ENCODE measurements at regions not wholly inside any gene's neighbourhood (a gene's known extent, or its start where the extent isn't known, plus 50 kb on each side); places are given as distances from the start of the nearest gene placed in this dataset.

DNA sequence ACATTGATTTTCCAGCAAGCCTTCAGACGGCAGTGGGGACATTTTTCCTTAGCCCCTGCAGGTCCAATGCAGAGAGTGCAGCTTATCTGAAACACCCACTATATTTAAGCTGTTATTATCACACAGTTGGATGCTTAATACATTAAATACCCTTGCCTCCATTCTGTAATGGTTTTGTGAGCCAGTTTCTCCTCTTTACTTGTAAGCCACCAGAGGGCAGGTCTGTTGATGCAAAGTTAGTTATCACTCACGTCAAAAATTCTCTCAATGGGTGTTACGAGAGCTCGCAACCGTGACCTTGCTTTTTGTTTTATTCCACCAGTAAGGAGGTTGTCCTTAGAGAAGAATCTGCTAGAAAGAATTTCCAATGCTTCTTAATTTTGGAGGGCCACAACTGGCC, 189.8 kb downstream of the INSIG2 start:
- DNase-seq (ENCODE audit: low spot score): no peak

DNA sequence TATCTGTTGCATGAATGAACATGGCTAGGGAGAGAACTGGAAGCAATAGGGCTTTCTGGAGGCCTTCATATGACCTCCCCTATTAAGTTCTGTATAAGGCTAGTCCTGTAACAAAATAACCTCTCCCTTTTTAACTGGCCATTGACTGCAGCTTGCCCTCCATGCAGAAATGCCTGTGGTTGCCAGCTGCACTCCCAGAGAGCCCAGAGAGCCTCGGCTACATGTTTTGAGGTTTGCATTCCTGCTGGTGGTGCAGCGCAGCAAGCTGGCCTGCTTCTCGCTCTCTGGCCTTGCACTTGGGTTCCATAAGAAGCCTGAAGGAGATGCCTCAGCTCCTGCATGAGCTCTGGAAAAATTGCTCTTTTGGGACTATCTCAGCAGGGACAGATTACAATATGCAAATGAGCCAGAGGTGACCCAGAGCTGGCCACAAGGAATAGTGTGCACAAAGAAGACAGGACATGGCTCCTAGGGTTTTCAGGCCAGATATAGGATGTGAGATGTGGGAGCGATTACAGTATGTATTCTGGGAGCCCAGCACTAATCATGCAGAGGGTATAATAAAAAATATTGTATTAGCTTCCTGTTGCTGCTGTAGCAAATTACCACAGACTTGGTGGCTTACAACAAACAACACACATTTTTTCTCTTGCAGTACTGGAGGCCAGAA, 186.7 kb downstream of the INSIG2 start:
- no peak for DNase-seq (ENCODE audit: low spot score)

DNA sequence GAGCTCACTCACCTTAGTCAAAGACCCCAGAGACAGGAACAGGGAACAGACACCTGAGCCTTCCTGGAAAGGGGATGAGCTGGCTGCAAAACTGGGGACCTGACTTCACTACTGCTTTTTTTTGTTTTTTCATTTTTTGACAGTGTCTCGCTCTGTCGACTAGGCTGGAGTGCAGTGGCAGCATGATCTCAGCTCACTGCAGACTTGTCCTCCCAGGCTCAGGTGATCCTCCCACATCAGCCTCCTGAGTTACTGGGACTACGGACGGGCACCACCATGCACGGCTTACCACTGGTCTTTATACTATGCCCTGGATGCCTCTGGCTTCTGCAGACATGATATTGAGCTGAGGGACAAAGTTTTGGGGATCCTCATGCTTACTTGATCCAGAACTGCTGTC, 184.1 kb downstream of the INSIG2 start:
- no peak for DNase-seq (ENCODE audit: low spot score)

DNA sequence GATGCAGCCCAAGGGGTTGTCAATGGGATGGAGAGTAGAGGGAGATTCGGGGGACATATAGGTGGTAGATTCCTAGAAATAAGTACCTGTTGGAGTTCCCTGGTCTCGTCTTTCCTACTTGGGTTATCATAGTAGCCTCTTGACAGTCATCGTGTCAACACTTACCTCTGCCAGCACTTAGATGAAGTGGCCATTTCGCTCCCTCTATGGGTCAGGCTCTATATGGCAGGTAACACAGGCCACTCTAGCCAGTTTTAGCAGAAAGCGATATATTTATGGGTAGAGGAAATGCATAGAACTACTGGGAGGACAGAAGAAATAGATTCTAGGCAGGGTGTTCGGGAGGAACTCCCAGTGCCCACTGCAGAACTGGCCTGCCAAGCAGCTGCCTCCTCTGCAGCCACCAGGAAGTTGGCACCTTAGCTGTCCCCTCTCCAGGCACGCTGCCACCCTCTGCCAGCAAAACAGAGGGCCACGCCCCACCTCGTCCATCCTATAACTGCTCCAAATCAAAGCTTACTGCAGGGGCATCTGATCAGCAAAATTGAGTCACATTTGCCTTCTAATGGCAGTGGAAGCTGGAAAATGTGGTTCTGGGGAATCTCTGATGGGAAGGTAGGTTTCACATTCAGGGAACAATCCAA, 181.3 kb downstream of the INSIG2 start:
- peak; percentile 9 for DNase-seq (ENCODE audit: low spot score)

DNA sequence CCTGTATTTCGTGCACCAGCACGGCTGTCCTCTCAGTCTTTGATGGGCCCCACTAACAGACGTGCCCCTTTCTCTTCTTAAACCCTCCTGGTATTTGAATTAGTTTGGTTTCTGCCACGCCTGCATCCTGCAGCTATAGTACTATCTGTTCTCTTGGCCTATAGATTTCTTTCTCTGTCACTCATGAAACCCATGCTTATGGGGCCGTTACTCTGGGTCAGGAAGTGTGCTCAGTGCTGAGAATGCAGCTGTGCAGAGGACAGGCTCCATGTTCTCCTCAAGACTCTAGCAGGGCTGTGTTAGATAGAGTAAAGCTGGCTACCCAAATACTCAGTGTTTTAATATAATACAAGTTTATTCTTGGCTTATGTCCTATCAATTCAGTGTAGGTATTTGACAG, 180.0 kb downstream of the INSIG2 start:
- no peak for DNase-seq (ENCODE audit: low spot score)

DNA sequence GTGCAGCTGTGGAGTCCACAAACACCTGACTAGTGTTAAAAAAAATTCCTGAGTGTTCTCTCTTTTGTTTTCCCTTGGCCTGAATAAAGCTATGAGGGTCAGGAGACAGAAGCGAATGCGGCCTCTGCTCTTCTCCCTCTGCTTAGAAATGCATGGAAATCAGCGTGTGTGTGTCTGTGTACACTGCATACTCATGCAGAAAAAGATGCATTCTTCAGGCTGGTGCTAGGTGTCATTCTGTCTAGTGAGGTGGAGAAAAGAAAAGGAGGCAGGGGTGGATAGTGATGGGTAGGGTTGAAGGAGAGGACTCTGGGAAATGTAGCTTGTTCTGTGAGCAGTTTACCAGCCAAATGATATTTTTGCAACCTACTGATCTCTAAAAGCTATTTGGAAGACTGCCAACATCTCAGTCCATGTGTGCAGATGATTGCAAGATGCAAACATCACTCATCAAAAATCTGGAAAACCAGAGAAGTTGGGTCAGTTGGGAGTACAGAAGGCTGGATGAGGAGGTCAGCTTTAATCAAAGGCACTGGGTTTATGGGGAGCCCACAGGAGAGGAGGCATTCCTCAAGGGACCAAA, 177.7 kb downstream of the INSIG2 start:
- DNase-seq (ENCODE audit: low spot score): no peak

DNA sequence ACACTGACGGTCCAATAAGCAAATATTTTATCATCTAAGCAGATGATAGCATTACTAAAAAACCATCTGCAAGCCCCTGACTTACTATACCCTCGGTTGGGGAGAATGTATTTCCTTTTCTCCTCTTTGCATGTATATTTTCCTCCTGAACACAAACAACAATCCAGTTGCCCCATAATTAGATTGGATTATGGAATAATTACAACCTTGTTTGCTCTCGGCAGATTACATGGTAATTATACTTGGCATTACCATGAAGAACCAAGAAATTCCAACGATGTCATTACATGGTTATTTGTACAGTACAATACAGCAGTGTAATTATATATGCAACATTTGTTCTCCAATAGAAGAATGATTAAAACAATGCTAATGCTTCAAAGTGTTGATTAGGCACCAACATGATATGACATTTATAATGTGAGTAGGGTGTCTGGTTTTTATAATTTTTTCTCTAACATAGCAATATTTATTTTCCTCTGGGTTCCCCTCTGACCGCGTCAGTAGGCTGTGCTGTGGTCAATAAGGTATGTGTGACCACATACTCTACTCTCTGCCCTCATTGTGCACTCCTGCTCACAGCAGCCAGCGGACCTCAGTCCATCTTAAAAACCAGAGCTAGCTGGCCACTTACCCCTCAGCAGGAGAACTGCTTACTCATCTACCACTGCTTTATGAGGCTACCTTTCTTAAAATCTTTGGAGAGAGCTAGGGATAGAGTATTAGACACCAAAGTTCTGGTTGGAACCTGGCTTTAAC, 176.1 kb downstream of the INSIG2 start:
- DNase-seq (ENCODE audit: low spot score): no peak

DNA sequence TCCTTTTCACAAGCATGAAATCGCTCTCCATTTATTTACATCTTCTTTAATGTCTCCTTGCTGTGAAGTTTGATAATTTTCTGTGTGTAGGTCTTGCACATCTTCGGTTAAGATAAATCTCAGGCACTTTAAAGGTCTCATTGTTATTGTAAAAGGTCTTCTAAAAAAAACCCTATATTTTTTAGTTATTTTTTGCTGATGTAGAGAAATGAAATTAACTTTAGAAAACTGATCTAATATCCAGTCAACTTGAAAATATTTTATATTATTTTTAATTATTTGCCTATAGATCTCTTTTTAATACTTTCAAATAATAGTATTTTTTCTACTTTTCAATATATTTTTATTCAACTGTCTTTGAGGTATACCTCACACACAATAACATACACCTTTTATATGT, 169.4 kb downstream of the INSIG2 start:
- no peak for DNase-seq (ENCODE audit: low spot score)

DNA sequence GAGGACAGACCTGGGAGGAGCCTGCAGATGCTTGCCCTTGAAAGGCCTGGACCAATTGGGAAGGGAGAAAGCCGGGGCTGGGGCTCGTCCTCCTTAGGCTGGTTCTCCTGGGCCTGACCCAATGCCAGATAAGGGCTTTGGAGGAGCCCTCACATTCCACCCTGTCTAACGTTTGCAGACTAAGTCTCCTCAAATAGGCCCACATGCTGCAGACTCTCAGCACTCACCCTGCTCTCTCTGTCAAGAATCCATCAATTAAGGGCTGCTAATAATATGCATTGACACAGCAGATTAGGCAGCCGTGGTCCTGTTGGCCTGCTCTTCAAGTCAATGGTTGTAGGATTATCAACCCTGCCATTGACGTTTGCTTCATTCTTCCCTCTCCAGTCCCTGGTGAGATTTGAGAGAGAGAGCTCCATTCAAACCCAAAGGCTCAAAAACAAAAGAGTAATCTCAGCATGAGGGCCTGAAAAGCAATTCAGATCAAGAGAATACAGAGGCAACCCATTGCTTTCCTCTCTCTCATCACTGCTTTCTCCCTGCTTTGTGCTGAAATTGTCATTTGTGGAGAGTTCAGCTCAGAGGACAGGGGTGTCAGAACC, 167.6 kb downstream of the INSIG2 start:
- no peak for DNase-seq (ENCODE audit: low spot score)

DNA sequence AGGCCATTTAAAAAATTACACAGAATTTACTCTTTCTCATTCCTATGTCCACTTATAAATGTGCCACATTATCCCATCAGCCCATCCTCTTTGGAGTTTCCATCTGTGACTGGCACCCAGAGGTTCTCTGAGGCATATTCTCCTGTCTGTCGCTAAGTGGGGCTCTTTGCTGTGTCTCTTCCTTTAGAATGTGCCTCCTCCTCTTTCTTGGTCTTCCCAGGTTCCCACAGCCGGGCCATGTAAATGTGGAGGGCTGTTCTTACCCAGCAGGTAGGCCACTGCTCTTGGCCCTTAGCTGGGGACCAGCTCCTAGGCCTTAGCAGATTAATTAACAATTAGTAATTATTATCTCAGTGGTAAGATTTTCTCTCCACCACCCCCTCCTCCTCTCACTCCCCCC, 167.0 kb downstream of the INSIG2 start:
- DNase-seq (ENCODE audit: low spot score): no peak

DNA sequence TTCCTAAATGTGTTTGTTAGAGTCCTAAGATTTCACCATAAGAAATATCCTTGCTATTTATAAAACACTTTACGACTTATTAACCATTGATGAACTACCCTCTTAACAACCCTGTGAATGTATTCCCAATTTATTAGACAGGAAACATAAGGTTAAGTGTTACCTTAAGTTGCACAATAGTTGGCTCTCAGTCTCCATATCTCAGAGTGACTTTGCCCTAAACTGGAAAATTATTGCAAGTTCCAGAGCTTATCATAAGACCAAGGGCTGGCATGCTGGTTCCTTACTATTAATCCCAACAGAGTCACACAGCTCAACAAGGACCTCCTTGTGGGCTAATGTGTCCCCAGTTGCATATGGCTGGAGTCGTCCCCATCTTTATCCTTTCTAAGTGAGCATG, 165.8 kb downstream of the INSIG2 start:
- no peak for DNase-seq (ENCODE audit: low spot score)

DNA sequence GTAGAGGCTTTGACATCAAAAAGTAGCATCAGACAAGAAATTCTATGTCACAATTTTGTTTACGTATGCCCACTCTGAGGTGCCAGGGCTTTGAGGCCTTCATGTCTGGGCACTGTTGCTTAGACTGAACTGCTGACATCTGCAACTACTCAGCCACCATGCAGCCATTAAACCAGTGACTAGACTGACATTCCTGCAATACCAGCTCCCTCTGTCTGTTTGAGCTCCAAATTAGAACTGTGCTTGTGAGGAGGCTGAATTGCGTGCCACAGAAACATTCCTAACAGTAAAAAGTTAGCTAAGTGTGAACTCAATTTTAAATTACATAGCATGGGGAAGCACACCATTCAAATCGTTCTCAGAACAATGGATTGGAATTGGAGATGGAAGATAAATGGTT, 163.2 kb downstream of the INSIG2 start:
- DNase-seq (ENCODE audit: low spot score): no peak

DNA sequence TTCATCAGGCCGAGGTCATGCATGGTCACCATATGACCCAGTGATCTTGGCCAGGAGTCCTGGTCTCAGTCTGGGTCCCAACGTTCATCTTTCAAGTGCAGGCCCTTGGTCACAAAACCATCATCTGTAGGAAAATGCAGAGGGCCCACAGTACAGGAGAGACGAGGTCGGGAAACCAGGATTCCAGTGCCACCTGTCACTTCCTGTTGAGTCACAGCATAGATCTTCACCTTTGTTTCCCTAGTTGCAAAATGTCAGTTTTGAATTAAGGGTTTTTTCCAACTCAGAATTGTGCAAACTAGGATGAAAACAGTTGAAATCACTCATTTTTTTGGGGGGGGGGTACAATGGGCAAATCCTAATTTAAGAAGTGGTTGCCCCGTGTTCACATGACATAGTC, 162.2 kb downstream of the INSIG2 start:
- DNase-seq (ENCODE audit: low spot score): no peak

DNA sequence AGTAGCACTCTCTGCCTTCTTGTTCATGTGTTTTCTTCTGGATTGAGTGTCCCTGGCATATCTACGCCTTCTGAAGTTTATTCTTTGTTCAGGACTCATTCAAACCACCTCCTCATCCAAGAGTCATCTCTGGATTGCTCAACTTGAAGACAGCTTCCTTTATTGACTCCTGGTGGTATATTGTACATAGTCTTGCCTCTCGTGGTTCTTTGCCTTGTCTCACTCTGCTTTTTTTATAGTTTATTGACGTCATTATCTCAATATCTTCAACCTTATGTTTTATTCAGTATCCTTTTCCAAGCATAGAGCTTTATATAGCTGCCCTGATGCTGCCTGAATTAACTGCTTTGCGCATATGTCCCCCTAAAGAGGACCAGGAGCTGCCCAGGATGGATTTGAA, 161.7 kb downstream of the INSIG2 start:
- no peak for DNase-seq (ENCODE audit: low spot score)

DNA sequence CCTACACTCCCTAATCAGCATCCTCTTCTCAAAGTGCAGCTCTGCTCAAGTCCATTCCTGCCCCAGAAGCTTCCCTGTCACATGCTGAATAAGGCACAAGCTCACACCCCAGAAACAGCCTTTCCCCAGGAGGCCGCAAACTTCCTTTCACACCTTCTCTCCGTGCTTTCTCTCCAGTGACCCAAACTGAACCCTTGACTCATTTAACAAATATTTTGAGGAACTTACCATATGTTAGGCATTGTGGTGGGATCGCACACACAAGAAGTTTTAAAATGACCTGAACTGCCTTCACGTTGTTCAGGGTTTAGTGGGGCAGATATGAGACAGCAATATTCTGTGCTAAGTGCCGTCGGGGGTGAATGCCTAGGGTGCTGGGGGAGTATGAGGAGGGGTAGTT, 161.3 kb downstream of the INSIG2 start:
- no peak for DNase-seq (ENCODE audit: low spot score)

DNA sequence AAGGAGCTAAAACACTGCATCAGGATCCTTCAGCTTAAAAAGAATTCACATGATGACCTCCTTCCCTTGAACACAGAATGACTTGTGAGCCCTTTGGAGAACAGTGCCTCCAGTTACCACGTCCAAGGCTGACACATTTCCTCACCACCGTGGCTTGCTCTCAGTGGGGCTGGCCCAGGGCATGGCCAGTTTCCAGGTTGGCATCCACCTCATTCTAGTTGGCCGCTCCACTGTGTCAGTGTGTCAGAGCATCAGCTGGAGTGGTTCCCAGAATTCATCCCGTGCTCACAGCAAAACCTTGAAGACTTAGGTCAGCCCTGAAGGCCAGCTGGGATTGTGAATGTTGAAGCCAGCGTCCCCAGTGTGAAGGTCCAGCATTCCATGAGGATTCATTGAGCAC, 158.5 kb downstream of the INSIG2 start:
- no peak for DNase-seq (ENCODE audit: low spot score)

DNA sequence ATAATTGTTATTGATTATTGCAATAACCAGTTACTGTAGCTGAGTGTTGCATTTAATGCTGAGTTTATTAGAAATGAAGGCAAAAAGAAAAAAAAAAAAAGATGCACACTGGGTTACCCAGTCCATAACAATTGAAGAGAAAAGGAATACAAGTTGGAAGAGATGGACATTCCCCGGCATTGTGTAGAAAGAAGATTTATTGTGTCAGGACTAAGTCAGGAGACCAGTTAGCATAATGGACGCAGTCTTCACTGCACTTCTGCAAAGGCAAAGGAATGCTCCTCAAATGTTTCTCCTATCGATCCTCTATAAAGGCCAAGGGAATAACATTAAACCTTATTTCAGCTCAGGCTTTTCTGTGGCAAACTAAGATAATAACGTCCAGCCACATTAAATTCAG, 157.8 kb downstream of the INSIG2 start:
- no peak for DNase-seq (ENCODE audit: low spot score)

DNA sequence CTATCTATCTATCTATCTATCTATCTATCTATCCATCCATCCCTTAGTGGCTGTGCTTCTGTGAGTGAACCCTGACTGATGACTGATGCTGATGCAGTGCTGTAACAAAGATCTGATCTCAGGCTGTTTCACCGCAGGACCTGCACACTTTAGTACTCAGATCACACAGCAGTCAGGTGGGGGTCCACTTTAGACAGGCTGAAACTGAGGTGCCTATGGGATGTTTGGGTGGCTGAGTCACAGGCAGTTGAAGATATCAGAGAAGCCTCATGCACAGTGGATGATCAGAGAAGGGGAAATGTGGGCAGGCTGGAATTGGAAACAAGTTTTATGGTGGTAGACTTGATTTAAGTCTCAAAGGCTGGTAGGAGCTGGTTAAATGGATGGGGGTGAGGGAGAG, 156.4 kb downstream of the INSIG2 start:
- no peak for DNase-seq (ENCODE audit: low spot score)

DNA sequence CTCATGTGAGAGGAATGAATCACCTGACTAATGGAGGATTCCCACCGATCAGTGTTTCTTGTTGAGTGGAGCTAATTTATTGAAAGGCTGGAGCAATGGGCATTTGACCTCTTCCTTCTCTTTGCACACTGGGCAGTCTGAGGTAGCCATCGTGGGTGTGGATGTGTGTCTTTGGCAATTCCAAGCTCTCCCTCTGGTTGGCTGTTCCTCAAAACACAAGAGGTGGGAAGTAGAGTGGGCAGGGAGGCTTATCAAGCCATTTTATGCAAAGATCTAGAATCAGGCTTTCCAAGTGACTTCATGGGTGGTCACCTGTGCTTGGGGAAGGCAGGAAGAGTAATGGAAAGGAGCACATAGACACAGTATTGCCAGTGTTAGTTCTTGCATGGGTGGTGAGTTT, 154.8 kb downstream of the INSIG2 start:
- no peak for DNase-seq (ENCODE audit: low spot score)

DNA sequence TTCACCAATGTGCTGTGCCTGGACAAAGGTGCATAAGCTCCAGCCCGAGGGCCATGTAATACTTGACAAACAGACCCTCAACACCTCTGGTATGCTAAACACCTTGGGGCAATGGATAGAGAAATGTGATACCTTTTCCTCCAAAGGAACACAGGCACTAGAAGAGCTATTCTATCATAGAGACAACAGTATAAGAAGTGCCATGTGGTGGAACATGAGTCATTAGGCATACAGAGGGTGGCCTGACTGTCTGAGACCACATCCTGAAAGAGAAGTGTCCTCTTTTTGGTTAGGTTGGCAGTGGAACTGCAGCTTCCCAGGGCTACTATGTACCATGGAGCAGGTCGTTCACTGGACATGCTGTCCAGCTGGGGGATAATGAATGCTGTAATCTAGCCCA, 153.9 kb downstream of the INSIG2 start:
- no peak for DNase-seq (ENCODE audit: low spot score)

DNA sequence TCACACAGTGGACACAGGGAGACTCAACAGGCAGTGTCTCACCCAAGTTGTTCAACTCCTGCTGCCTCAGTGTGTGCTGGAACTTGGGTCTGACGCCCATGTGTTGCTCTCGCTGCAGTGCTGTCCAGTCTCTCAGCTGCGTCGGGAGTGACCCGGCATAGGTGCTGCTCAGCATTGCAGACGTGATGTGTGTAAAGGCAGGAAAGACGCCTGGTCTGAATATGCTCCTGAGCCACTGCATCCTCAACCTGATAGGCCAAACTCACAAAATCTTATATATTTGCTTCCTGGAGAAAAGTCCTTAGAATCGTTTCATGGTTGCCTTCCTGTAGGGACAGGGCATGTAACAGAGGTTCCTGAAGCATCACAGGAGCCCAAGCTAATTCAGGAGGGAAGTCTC, 152.9 kb downstream of the INSIG2 start:
- no peak for DNase-seq (ENCODE audit: low spot score)

DNA sequence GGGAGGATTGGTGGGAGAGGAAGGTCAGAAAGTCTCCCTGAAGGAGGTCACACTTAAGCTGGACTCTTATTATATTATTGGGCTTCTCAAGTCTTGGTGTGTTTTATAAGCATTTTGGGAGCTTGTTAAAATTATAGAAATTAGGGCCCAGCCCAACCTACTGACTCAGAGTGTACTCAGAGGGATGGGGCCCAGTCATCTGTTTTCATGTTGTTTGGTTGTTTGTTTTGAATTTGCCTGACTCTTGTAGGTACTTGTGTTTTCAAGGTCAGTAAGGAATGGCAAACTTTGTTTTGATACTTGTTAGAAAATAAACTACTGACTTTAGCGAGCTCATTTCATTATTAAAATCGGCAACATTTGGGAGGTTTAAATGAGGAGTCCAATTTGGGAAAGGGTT, 152.0 kb downstream of the INSIG2 start:
- no peak for DNase-seq (ENCODE audit: low spot score)

DNA sequence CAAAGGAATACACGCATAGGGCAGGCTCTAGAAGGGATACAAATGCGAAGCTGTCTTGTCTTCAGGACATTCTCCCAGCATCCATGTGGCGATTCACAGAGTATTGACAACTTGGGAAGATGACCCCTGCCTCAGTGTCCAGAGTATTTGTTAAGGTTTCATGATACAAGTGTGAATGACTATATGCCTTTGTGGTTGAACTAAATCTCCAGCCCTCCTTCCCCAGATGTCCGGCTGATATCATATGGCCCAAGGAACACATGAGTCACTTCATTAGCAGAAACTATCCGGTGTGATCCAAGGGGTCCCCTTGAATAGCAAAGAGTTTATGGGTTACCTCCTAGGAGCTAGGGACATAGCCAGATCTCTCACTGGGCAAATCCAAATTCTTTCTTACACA, 151.0 kb downstream of the INSIG2 start:
- no peak for DNase-seq (ENCODE audit: low spot score)

Data from NAMALWA (cell line).